ENCODE measurements at regions not wholly inside any gene's neighbourhood (a gene's known extent, or its start where the extent isn't known, plus 50 kb on each side); places are given as distances from the start of the nearest gene placed in this dataset.
A peak's percentile ranks its signal among the peaks of the same experiment; 100 is the strongest.

GRCh38 chr16:85350973-85351372, 238.7 kb upstream of the CIBAR2 start:
- peak overlapping the region; percentile 17; the same call in 1 of the 2 replicates for H3K4me2 ChIP-seq
- CTCF ChIA-PET: interaction anchor here (0.7 kb wide), 1 partner anchor 53 kb away, joined by 3 read pairs; no protein-coding TSS in a partner anchor
- no peaks in the 10 kb centered on the region for H4K20me1 ChIP-seq (ENCODE audit: insufficient read depth)
- H2AFZ ChIP-seq: no peak overlapping the region
- POLR2A ChIA-PET (ENCODE audit: unreplicated experiment): no interaction called here
- TF ChIP-seq CTCF (conservative IDR thresholded peaks at IDR 0.05): no peak
- TF ChIP-seq EZH2 (IDR thresholded peaks at IDR 0.05; ENCODE audit: low read depth): no peak
- H3K4me1 ChIP-seq (replicated peaks; ENCODE audit: insufficient read depth): peaks cover 54% of the 10 kb centered on the region
- intact Hi-C loops (cut with micrococcal nuclease; ENCODE audit: unreplicated experiment): loop anchor here (1.0 to 10.0 kb wide), 5 partner anchors 16 to 394 kb away; no protein-coding TSS in a partner anchor
- H3K27me3 ChIP-seq (ENCODE audit: insufficient read depth, low read depth): no peaks in the 10 kb centered on the region
- no peak overlapping the region for H3K27ac ChIP-seq
- no peaks in the 10 kb centered on the region for H3K9me2 ChIP-seq (ENCODE audit: insufficient read depth)
- H3K4me3 ChIP-seq: no peak overlapping the region
- peaks cover 43% of the 10 kb centered on the region for H3F3A ChIP-seq (ENCODE audit: insufficient read depth, low read depth)
- no peaks in the 10 kb centered on the region for H3K79me2 ChIP-seq (ENCODE audit: low read depth)
- no peaks in the 10 kb centered on the region for H3K36me3 ChIP-seq (ENCODE audit: low read depth)
- DNase-seq: peak; percentile 94 to 95
- BruUV-seq (replicated peaks): no TSS peak
- H3K9me3 ChIP-seq (ENCODE audit: insufficient read depth, low read depth): no peaks in the 10 kb centered on the region

DNA sequence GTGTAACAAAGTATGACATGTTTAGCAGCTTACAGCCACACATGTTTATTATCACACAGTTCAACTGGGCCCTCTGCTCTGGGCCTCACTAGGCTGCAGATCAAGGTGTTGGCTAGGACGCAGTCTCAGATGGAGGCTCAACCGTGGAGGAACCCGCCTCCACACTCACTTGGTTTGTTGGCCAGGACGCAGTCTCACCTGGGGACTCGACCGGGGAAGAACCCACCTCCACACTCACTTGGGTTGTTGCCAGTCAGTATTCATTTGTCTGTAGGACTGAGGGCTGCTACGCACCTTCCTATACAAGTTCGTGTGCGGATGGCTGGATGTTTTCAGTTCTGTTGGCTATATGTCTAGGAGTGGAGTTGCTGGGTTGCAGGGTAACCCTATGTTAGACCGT, 240.7 kb upstream of the CIBAR2 start:
- ChIA-PET CTCF (no interaction called here), POLR2A (ENCODE audit: unreplicated experiment) (no interaction called here)
- Histone ChIP-seq H3K4me3 (no peak overlapping the region), H3K9me3 (ENCODE audit: insufficient read depth, low read depth) (no peaks in the 10 kb centered on the region), H3K9me2 (ENCODE audit: insufficient read depth) (no peaks in the 10 kb centered on the region), H3K27ac (peak overlapping the region; percentile 92), H4K20me1 (ENCODE audit: insufficient read depth) (no peaks in the 10 kb centered on the region), H3K36me3 (ENCODE audit: low read depth) (no peaks in the 10 kb centered on the region), H3K4me2 (peak overlapping the region; percentile 74), H2AFZ (no peak overlapping the region), H3K79me2 (ENCODE audit: low read depth) (no peaks in the 10 kb centered on the region), H3K4me1 (replicated peaks; ENCODE audit: insufficient read depth) (peaks cover 56% of the 10 kb centered on the region), H3K27me3 (ENCODE audit: insufficient read depth, low read depth) (no peaks in the 10 kb centered on the region), H3F3A (ENCODE audit: insufficient read depth, low read depth) (peaks cover 47% of the 10 kb centered on the region)
- no TSS peak for BruUV-seq (replicated peaks)
- intact Hi-C loops (cut with micrococcal nuclease; ENCODE audit: unreplicated experiment): loop anchor here (5.0 to 10.0 kb wide), 2 partner anchors 169 to 392 kb away; no protein-coding TSS in a partner anchor
- no peak for DNase-seq
- TF ChIP-seq CTCF (conservative IDR thresholded peaks at IDR 0.05): no peak

DNA sequence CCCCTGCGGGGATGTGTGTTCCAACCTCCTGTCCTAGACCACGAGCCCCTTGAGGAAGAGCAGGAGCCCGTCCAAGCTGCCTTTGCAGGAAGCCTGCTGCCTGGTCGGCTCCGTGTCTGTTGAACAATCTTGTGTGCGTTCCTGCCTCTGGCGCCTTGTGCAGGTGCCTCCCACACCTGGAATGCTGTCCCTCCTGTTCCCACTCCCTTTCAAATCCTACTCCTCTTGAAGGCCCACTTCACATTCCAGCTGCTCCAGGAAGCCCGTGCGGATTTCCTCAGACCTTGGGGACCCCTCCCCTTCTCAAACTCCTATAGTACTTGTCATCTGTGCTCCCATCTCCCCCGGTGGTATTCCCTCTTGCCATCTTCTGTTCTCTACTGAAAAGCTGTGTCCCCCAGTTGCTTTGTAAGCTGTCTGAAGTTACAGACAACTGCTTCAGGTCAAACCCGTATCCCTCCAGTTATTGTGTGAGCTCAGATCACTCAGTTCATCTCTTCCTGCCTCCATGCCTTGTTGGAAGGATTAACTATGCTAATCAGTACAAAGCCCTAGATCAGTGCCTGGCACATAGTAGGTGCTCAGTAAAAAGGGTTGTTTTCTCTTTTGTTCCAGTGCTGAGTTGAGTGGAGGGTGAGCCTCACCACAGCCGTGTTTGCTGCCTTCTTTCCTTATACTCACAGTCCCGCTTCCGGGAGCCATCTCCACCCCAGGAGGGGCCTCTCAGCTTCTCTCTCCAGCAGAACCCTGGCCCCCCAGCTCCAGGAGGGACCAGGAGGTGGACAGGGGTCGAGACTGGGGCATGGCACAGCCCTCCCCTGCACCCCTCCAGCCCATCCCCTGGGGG, 241.8 kb upstream of the CIBAR2 start:
- peak overlapping the region; percentile 74 for H3K4me2 ChIP-seq
- no peaks in the 10 kb centered on the region for H3K9me2 ChIP-seq (ENCODE audit: insufficient read depth)
- peak; percentile 87 to 93 for DNase-seq
- no peak overlapping the region; the same call in 1 of the 2 replicates for H2AFZ ChIP-seq
- peaks cover 47% of the 10 kb centered on the region for H3F3A ChIP-seq (ENCODE audit: insufficient read depth, low read depth)
- ChIA-PET POLR2A (ENCODE audit: unreplicated experiment) (interaction anchor here (0.6 to 0.7 kb wide), 2 partner anchors 259 to 690 kb away, joined by 3 to 5 read pairs; partner anchors contain the start of gene GSE1), CTCF (interaction anchor here (0.5 to 1.4 kb wide), 3 partner anchors 15 to 262 kb away, joined by 4 to 9 read pairs (median 5); no protein-coding TSS in a partner anchor)
- H3K36me3 ChIP-seq (ENCODE audit: low read depth): no peaks in the 10 kb centered on the region
- no peaks in the 10 kb centered on the region for H4K20me1 ChIP-seq (ENCODE audit: insufficient read depth)
- BruUV-seq (replicated peaks): no TSS peak
- H3K9me3 ChIP-seq (ENCODE audit: insufficient read depth, low read depth): no peaks in the 10 kb centered on the region
- TF ChIP-seq EZH2 (IDR thresholded peaks at IDR 0.05; ENCODE audit: low read depth) (no peak), CTCF (conservative IDR thresholded peaks at IDR 0.05) (no peak)
- H3K27ac ChIP-seq: peak overlapping the region; percentile 92
- intact Hi-C loops (cut with micrococcal nuclease; ENCODE audit: unreplicated experiment): loop anchor here (1.0 to 10.0 kb wide), 3 partner anchors 41 to 391 kb away; no protein-coding TSS in a partner anchor
- no peaks in the 10 kb centered on the region for H3K79me2 ChIP-seq (ENCODE audit: low read depth)
- no peaks in the 10 kb centered on the region for H3K27me3 ChIP-seq (ENCODE audit: insufficient read depth, low read depth)
- peak overlapping the region; percentile 27; the same call in 1 of the 2 replicates for H3K4me3 ChIP-seq
- peaks cover 56% of the 10 kb centered on the region for H3K4me1 ChIP-seq (replicated peaks; ENCODE audit: insufficient read depth)

Measured in PC-9 (cell line).